ENCODE measurements at regions not wholly inside any gene's neighbourhood (a gene's known extent, or its start where the extent isn't known, plus 50 kb on each side); places are given as distances from the start of the nearest gene placed in this dataset.

- DNase-seq = no peak
- Histone ChIP-seq H3K4me1 (replicated peaks in 1 of 2) (no peaks in the 10 kb centered on the region), H3K27me3 (no peaks in the 10 kb centered on the region), H3K9me3 (replicated peaks in 1 of 3) (no peaks in the 10 kb centered on the region), H3K36me3 (replicated peaks in 1 of 2) (no peaks in the 10 kb centered on the region), H3K4me3 (no peak overlapping the region), H3K27ac (no peak overlapping the region)
- 89 to 95% (median 92%) methylated on average over 1 of the region's 1 CpG for WGBS, 4 donors
- TF ChIP-seq CTCF (IDR thresholded peaks at IDR 0.05) = no peak
- TF ChIP-seq POLR2A (IDR thresholded peaks at IDR 0.05) = no peak
- intact Hi-C loops (cut with DNase I) = no loop called here
These were observed 89.0 kb upstream of the SELENOP start for GRCh38 chr5:42900734-42901133.

- DNase-seq = no peak
- Histone ChIP-seq H3K4me3 (no peak overlapping the region), H3K9me3 (replicated peaks in 1 of 3) (no peaks in the 10 kb centered on the region), H3K36me3 (replicated peaks in 1 of 2) (no peaks in the 10 kb centered on the region), H3K27ac (no peak overlapping the region), H3K27me3 (no peaks in the 10 kb centered on the region), H3K4me1 (replicated peaks in 1 of 2) (no peaks in the 10 kb centered on the region)
- intact Hi-C loops (cut with DNase I) = loop anchor here (10.0 kb wide), 2 partner anchors 104 to 1034 kb away; no protein-coding TSS in a partner anchor
- 81 to 88% (median 87%) methylated on average over 11 to 14 of the region's 14 CpGs for WGBS, 4 donors
- TF ChIP-seq POLR2A (IDR thresholded peaks at IDR 0.05) (no peak), CTCF (IDR thresholded peaks at IDR 0.05) (no peak)
These were observed 87.1 kb upstream of the SELENOP start for GRCh38 chr5:42898760-42899159.

GRCh38 chr5:42896523-42896922 lies 84.8 kb upstream of the SELENOP start:
- Histone ChIP-seq H3K4me1 (replicated peaks in 1 of 2) (no peaks in the 10 kb centered on the region), H3K9me3 (replicated peaks in 1 of 3) (no peaks in the 10 kb centered on the region), H3K27me3 (no peaks in the 10 kb centered on the region), H3K27ac (no peak overlapping the region), H3K4me3 (no peak overlapping the region), H3K36me3 (replicated peaks in 1 of 2) (no peaks in the 10 kb centered on the region)
- WGBS, 4 donors = 46 to 72% (median 68%) methylated on average over 3 of the region's 3 CpGs
- intact Hi-C loops (cut with DNase I) = loop anchor here (10.0 kb wide), 2 partner anchors 102 to 1032 kb away; no protein-coding TSS in a partner anchor
- no peak for DNase-seq
- TF ChIP-seq CTCF (IDR thresholded peaks at IDR 0.05) (no peak), POLR2A (IDR thresholded peaks at IDR 0.05) (no peak)

GRCh38 chr5:42894057-42894456 lies 82.4 kb upstream of the SELENOP start:
- intact Hi-C loops (cut with DNase I) = loop anchor here (10.0 kb wide), 2 partner anchors 99 to 1029 kb away; no protein-coding TSS in a partner anchor
- Histone ChIP-seq H3K36me3 (replicated peaks in 1 of 2) (no peaks in the 10 kb centered on the region), H3K27ac (no peak overlapping the region), H3K9me3 (replicated peaks in 1 of 3) (no peaks in the 10 kb centered on the region), H3K4me3 (no peak overlapping the region), H3K4me1 (replicated peaks in 1 of 2) (no peaks in the 10 kb centered on the region), H3K27me3 (no peaks in the 10 kb centered on the region)
- WGBS, 4 donors = 39 to 69% (median 60%) methylated on average over 12 to 20 of the region's 20 CpGs
- TF ChIP-seq CTCF (IDR thresholded peaks at IDR 0.05) (no peak), POLR2A (IDR thresholded peaks at IDR 0.05) (no peak)
- peak in 3 of 7 donors; percentile 16 to 27 (median 21) for DNase-seq

Measured in adrenal gland (tissue), 9 donors.